ENCODE measurements at regions not wholly inside any gene's neighbourhood (a gene's known extent, or its start where the extent isn't known, plus 50 kb on each side); places are given as distances from the start of the nearest gene placed in this dataset.

DNA sequence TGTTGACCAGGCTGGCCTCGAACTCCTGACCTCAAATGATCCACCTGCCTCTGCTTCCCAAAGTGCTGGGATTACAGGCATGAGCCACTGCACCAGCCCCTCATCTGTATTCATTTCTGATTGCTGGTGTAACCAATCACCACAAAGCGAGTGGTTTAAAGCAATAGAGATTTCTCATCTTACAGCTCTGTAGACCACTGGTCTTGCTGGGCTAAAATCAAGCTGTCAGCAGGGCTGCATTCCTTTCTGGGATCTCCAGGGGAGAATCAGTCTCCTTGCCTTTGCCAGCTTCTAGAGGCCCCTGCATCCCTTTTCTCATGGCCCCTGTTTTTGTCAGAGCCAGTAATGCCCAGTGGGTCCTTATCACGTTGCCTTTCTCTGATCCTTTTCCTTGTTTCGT is 49.9 kb upstream of the PMEPA1 start:
- no peak for FAIRE-seq
- no peak for DNase-seq (ENCODE audit: insufficient read length, low spot score)
- no peak for TF ChIP-seq POLR2A (IDR thresholded peaks at IDR 0.05; ENCODE audit: low read depth, low read length)

All from H54 (cell line).